ENCODE measurements at regions not wholly inside any gene's neighbourhood (a gene's known extent, or its start where the extent isn't known, plus 50 kb on each side); places are given as distances from the start of the nearest gene placed in this dataset.

GRCh38 chr1:199684686-199685273 is 342.7 kb upstream of the NR5A2 start:
- Histone ChIP-seq H3K79me2 (ENCODE audit: low read depth) (no peaks in the 10 kb centered on the region), H3K36me3 (no peaks in the 10 kb centered on the region), H3K9ac (no peak overlapping the region), H3K9me3 (ENCODE audit: low read depth) (no peaks in the 10 kb centered on the region), H3K4me1 (peaks cover 18% of the 10 kb centered on the region), H3K27ac (no peak overlapping the region), H4K20me1 (ENCODE audit: low read depth) (no peaks in the 10 kb centered on the region), H3F3A (ENCODE audit: low read depth) (no peaks in the 10 kb centered on the region), H3K4me3 (no peak overlapping the region), H3K27me3 (no peaks in the 10 kb centered on the region), H3K4me2 (no peak overlapping the region), H2AFZ (replicated peaks) (no peak overlapping the region)
- DNase-seq (ENCODE audit: low spot score), result peak; percentile 54
- Mint-ChIP-seq H3K36me3 (no peaks in the 10 kb centered on the region), H3K4me3 (no peak overlapping the region), H3K9me3 (no peaks in the 10 kb centered on the region), H3K27me3 (ENCODE audit: insufficient read depth, low read depth) (no peaks in the 10 kb centered on the region), H3K4me1 (peaks cover 8% of the 10 kb centered on the region), H3K27ac (no peak overlapping the region)
- TF ChIP-seq EZH2phosphoT487 (IDR thresholded peaks at IDR 0.05), result no peak
- peak; percentile 92 for TF ChIP-seq CTCF (IDR thresholded peaks at IDR 0.05)

- no peak overlapping the region for H3K4me3 Mint-ChIP-seq
These were observed 342.1 kb upstream of the NR5A2 start for GRCh38 chr1:199685369-199685768.

DNA sequence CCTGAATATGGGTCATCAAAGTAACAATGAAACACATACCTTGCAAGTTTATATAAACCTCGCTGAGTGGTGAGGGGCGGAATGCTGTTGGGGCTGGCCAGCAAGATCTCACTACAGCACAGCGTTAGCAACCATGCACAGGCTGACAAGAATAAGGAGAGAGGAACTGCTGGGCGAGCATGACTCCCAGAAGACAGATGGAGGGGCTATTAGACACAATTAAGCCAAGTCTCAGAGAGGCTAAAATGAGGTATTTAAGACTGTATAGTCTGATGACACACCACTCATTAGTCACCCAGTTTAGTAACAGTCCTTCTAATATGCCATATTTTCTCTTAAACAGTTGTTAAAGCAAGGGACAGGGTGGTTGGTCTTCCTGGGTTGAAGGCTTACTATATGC is 340.2 kb upstream of the NR5A2 start:
- H3K4me1 Mint-ChIP-seq, result peaks cover 18% of the 10 kb centered on the region
- H3K4me1 ChIP-seq, result peaks cover 31% of the 10 kb centered on the region
- no peak overlapping the region for H3K27ac ChIP-seq
- no peak for DNase-seq (ENCODE audit: low spot score)
- no peak overlapping the region for H3K4me2 ChIP-seq
- no peaks in the 10 kb centered on the region for H3F3A ChIP-seq (ENCODE audit: low read depth)
- H3K9me3 Mint-ChIP-seq, result no peaks in the 10 kb centered on the region
- no peak overlapping the region for H3K9ac ChIP-seq
- H3K36me3 Mint-ChIP-seq, result no peaks in the 10 kb centered on the region
- H3K4me3 Mint-ChIP-seq, result no peak overlapping the region
- no peaks in the 10 kb centered on the region for H3K36me3 ChIP-seq
- no peaks in the 10 kb centered on the region for H4K20me1 ChIP-seq (ENCODE audit: low read depth)
- H3K27me3 Mint-ChIP-seq (ENCODE audit: insufficient read depth, low read depth), result no peaks in the 10 kb centered on the region
- H3K79me2 ChIP-seq (ENCODE audit: low read depth), result no peaks in the 10 kb centered on the region
- no peak overlapping the region for H3K27ac Mint-ChIP-seq
- H3K4me3 ChIP-seq, result no peak overlapping the region
- H3K9me3 ChIP-seq (ENCODE audit: low read depth), result no peaks in the 10 kb centered on the region
- H3K27me3 ChIP-seq, result no peaks in the 10 kb centered on the region
- no peak overlapping the region for H2AFZ ChIP-seq (replicated peaks)
- TF ChIP-seq EZH2phosphoT487 (IDR thresholded peaks at IDR 0.05) (no peak), EZH2 (IDR thresholded peaks at IDR 0.05) (no peak), CTCF (IDR thresholded peaks at IDR 0.05) (no peak)

More at GRCh38 chr1:199685369-199685768, 342.1 kb upstream of the NR5A2 start:
- H3K9ac ChIP-seq, result no peak overlapping the region
- H3K9me3 ChIP-seq (ENCODE audit: low read depth), result no peaks in the 10 kb centered on the region
- no peak overlapping the region for H3K4me3 ChIP-seq
- no peak for DNase-seq (ENCODE audit: low spot score)
- H3K27ac Mint-ChIP-seq, result no peak overlapping the region
- no peaks in the 10 kb centered on the region for H4K20me1 ChIP-seq (ENCODE audit: low read depth)
- H3K4me1 Mint-ChIP-seq, result peaks cover 8% of the 10 kb centered on the region
- H2AFZ ChIP-seq (replicated peaks), result no peak overlapping the region
- H3K27me3 Mint-ChIP-seq (ENCODE audit: insufficient read depth, low read depth), result no peaks in the 10 kb centered on the region
- TF ChIP-seq EZH2phosphoT487 (IDR thresholded peaks at IDR 0.05) (no peak), EZH2 (IDR thresholded peaks at IDR 0.05) (no peak), CTCF (IDR thresholded peaks at IDR 0.05) (no peak)
- H3K4me2 ChIP-seq, result no peak overlapping the region
- H3F3A ChIP-seq (ENCODE audit: low read depth), result no peaks in the 10 kb centered on the region
- no peaks in the 10 kb centered on the region for H3K79me2 ChIP-seq (ENCODE audit: low read depth)
- H3K4me1 ChIP-seq, result peaks cover 24% of the 10 kb centered on the region
- H3K36me3 ChIP-seq, result no peaks in the 10 kb centered on the region
- H3K27ac ChIP-seq, result no peak overlapping the region
- H3K36me3 Mint-ChIP-seq, result no peaks in the 10 kb centered on the region
- no peaks in the 10 kb centered on the region for H3K27me3 ChIP-seq
- H3K9me3 Mint-ChIP-seq, result no peaks in the 10 kb centered on the region

Data from neural progenitor cell (in vitro differentiated cells).